Liver (tissue), 8 donors: ENCODE measurements at regions not wholly inside any gene's neighbourhood (a gene's known extent, or its start where the extent isn't known, plus 50 kb on each side); places are given as distances from the start of the nearest gene placed in this dataset.

Experiments used
- DNase-seq: peaks from one replicate; pipeline ENCODE4 v3.0.0-alpha.2; 2017; ENCODE audit warnings: low spot score
- H3K27ac ChIP-seq, 2 donors: one replicate each; pipeline ENCODE4 v1.7.0; 2013; ENCODE audit warnings: inconsistent platforms in 2 of 2, low read length in 2 of 2, control low read depth in 1 of 2, low read depth in 1 of 2, mild to moderate bottlenecking in 1 of 2
- H3K27me3 ChIP-seq, 4 donors: one replicate each; pipeline versions ENCODE4 v1.6.1 to v1.7.0; 2013; ENCODE audit warnings: low read length in 3 of 4, inconsistent platforms in 1 of 4, mild to moderate bottlenecking in 1 of 4, moderate library complexity in 1 of 4; ENCODE audit not compliant: control insufficient read depth in 4 of 4, insufficient read depth in 4 of 4
- H3K36me3 ChIP-seq, 4 donors: one replicate each; pipeline versions ENCODE4 v1.6.1 to v1.7.0; 2013; ENCODE audit warnings: low read length in 3 of 4, mild to moderate bottlenecking in 3 of 4, low read depth in 1 of 4, moderate library complexity in 1 of 4; ENCODE audit not compliant: control insufficient read depth in 4 of 4, insufficient read depth in 3 of 4
- H3K4me1 ChIP-seq, 4 donors: one replicate each; pipeline versions ENCODE4 v1.6.1 to v1.7.0; 2013; ENCODE audit warnings: low read length in 3 of 4, mild to moderate bottlenecking in 3 of 4, moderate library complexity in 1 of 4; ENCODE audit not compliant: control insufficient read depth in 4 of 4, insufficient read depth in 4 of 4
- H3K4me3 ChIP-seq, 3 donors: one replicate each; pipeline versions ENCODE4 v1.6.1 to v1.7.0; 2013; ENCODE audit warnings: low read length in 3 of 3, control low read depth in 1 of 3, low read depth in 1 of 3, mild to moderate bottlenecking in 1 of 3
- H3K9ac ChIP-seq, 2 donors: one replicate each; pipeline ENCODE4 v1.7.0; 2013; ENCODE audit warnings: low read length in 2 of 2, mild to moderate bottlenecking in 2 of 2, moderate library complexity in 2 of 2, control low read depth in 1 of 2, low read depth in 1 of 2
- H3K9me3 ChIP-seq, 4 donors: one replicate each; pipeline versions ENCODE4 v1.6.1 to v1.7.0; 2013; ENCODE audit warnings: low read length in 3 of 4; ENCODE audit not compliant: control insufficient read depth in 4 of 4
- EGR1 ChIP-seq, 2 donors: IDR thresholded peaks; 2 replicates each; pipeline ENCODE4 v1.6.1; 2016 to 2018; ENCODE audit warnings: antibody characterized with exemption in 2 of 2, low read depth in 2 of 2
- FOXA1 ChIP-seq: IDR thresholded peaks from 2 replicates; pipeline ENCODE4 v1.6.1; 2016; ENCODE audit warnings: antibody characterized with exemption
- FOXA2 ChIP-seq: IDR thresholded peaks from 2 replicates; pipeline ENCODE4 v1.6.1; 2016; ENCODE audit warnings: antibody characterized with exemption
- HNF4A ChIP-seq, 2 donors: conservative IDR thresholded peaks; 2 replicates each; pipeline ENCODE4 v1.6.1; 2016; ENCODE audit warnings: antibody characterized with exemption in 2 of 2, mild to moderate bottlenecking in 2 of 2
- JUND ChIP-seq, 2 donors: IDR thresholded peaks; 2 replicates each; pipeline ENCODE4 v1.6.1; 2016; ENCODE audit warnings: antibody characterized with exemption in 2 of 2
- NR2F2 ChIP-seq: IDR thresholded peaks from 2 replicates; pipeline ENCODE4 v1.6.1; 2016; ENCODE audit warnings: antibody characterized with exemption
- RAD21 ChIP-seq, 2 donors: IDR thresholded peaks; 2 replicates each; pipeline ENCODE4 v1.6.1; 2016; ENCODE audit warnings: antibody characterized with exemption in 2 of 2, mild to moderate bottlenecking in 2 of 2
- RXRA ChIP-seq, 2 donors: IDR thresholded peaks; 2 replicates each; pipeline ENCODE4 v1.6.1; 2017 to 2018; ENCODE audit warnings: antibody characterized with exemption in 2 of 2, mild to moderate bottlenecking in 1 of 2
- SP1 ChIP-seq: IDR thresholded peaks from 2 replicates; pipeline ENCODE4 v1.6.1; 2018; ENCODE audit warnings: antibody characterized with exemption, mild to moderate bottlenecking
- TAF1 ChIP-seq: conservative IDR thresholded peaks from 2 replicates; pipeline ENCODE4 v1.6.1; 2016; ENCODE audit warnings: antibody characterized with exemption, mild to moderate bottlenecking
- YY1 ChIP-seq: IDR thresholded peaks from 2 replicates; pipeline ENCODE4 v1.6.1; 2016; ENCODE audit warnings: antibody characterized with exemption, mild to moderate bottlenecking
- WGBS: extraction: QIAGEN DNeasy Blood & Tissue Kit; methylation state at CpG from one replicate; pipeline ENCODE4 v1.1.7; 2013; 5-methylcytosine and 5-hydroxymethylcytosine counted together
- TF ChIP-seq, protein P1 (sequence below): fragments of 150-350 bp; IDR thresholded peaks from 2 replicates; pipeline ENCODE4 v1.5.1; 2017; ENCODE audit warnings: improper control_type of control experiment, low read depth, low read length; ENCODE audit not compliant: missing input control
- TF ChIP-seq, protein P2 (sequence below): IDR thresholded peaks from 2 replicates; pipeline ENCODE4 v1.6.1; 2016; ENCODE audit warnings: antibody characterized with exemption, mild to moderate bottlenecking
- TF ChIP-seq, protein P3 (sequence below): IDR thresholded peaks from 2 replicates; pipeline ENCODE4 v1.6.1; 2016; ENCODE audit warnings: antibody characterized with exemption
- TF ChIP-seq, protein P4 (sequence below): IDR thresholded peaks from 2 replicates; pipeline ENCODE4 v1.6.1; 2016; ENCODE audit warnings: antibody characterized with exemption
- TF ChIP-seq, protein P5 (sequence below): IDR thresholded peaks from 2 replicates; pipeline ENCODE4 v1.6.1; 2016; ENCODE audit warnings: antibody characterized with exemption
- donor health status: healthy.
- donor health status: healthy.
- donor health status: healthy.
- donor health status: healthy.
- donor health status: healthy.

DNA sequence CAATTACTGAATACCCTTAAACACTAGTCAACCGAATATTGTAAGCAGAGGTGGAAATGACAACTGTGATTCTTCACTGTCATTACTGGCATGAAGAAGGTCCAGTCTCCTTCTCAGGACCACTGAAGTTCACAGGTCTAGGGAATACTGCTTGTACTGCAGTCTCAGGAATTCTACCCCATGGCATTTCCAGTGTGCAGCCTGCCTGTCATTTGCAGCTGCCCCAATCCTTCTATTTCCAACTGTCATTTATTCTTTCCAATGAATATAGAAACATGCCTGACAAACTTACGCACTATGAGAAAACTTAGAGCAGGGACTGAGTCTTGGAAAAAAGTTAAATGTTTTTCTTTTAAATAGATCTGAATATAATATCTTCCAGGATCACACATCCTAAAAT, 308.0 kb upstream of the THBS1 start (continued):
- TF ChIP-seq YY1 (no peak), FOXA1 (no peak), RAD21 (IDR thresholded peaks at IDR 0.05) (no peak), TAF1 (no peak)
- TF ChIP-seq, protein P1, sequence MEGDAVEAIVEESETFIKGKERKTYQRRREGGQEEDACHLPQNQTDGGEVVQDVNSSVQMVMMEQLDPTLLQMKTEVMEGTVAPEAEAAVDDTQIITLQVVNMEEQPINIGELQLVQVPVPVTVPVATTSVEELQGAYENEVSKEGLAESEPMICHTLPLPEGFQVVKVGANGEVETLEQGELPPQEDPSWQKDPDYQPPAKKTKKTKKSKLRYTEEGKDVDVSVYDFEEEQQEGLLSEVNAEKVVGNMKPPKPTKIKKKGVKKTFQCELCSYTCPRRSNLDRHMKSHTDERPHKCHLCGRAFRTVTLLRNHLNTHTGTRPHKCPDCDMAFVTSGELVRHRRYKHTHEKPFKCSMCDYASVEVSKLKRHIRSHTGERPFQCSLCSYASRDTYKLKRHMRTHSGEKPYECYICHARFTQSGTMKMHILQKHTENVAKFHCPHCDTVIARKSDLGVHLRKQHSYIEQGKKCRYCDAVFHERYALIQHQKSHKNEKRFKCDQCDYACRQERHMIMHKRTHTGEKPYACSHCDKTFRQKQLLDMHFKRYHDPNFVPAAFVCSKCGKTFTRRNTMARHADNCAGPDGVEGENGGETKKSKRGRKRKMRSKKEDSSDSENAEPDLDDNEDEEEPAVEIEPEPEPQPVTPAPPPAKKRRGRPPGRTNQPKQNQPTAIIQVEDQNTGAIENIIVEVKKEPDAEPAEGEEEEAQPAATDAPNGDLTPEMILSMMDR: no peak

DNA sequence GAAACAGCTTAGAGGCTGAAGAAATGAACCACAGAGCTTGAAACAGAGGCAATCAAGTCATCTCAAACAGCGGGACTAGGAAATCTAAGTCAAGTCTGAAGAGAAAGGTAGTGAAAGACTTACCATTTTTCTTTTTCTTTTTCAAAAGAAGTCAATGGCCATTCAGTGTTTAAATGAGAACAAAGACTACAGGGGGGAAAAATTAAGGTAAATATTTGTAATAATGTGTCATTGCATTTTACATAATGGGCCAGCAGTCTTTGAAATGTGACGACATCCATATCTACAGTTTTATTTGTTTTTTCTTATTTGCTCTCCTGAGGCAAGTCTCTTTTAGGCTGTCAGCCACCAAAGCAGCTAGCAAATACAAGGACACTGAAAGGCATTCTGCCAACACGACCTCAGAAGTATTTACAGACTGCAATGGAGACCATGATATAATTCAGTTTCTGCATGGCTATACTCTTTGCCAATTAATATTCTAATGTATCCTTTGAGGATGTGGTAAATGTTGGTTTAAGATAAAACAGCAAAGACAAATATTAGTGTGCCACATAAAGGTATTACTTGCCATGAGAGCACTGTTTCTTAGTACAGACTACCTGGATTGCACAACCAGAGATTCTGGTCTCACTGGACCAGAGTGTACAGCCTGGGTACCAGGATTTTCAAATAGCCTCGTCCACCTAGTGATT, 307.0 kb upstream of the THBS1 start:
- DNase-seq: no peak
- peaks cover 1 to 21% (median 10%) of the 10 kb centered on the region in 4 donors for H3K4me1 ChIP-seq
- peak overlapping the region; percentile 4 to 20 for H3K27ac ChIP-seq
- no peaks in the 10 kb centered on the region for H3K36me3 ChIP-seq
- no peak overlapping the region for H3K4me3 ChIP-seq
- TF ChIP-seq, protein P1: no peak
- TF ChIP-seq EGR1 (IDR thresholded peaks at IDR 0.05; ENCODE audit: low read depth in 2 of 2): no peak
- TF ChIP-seq, protein P2, sequence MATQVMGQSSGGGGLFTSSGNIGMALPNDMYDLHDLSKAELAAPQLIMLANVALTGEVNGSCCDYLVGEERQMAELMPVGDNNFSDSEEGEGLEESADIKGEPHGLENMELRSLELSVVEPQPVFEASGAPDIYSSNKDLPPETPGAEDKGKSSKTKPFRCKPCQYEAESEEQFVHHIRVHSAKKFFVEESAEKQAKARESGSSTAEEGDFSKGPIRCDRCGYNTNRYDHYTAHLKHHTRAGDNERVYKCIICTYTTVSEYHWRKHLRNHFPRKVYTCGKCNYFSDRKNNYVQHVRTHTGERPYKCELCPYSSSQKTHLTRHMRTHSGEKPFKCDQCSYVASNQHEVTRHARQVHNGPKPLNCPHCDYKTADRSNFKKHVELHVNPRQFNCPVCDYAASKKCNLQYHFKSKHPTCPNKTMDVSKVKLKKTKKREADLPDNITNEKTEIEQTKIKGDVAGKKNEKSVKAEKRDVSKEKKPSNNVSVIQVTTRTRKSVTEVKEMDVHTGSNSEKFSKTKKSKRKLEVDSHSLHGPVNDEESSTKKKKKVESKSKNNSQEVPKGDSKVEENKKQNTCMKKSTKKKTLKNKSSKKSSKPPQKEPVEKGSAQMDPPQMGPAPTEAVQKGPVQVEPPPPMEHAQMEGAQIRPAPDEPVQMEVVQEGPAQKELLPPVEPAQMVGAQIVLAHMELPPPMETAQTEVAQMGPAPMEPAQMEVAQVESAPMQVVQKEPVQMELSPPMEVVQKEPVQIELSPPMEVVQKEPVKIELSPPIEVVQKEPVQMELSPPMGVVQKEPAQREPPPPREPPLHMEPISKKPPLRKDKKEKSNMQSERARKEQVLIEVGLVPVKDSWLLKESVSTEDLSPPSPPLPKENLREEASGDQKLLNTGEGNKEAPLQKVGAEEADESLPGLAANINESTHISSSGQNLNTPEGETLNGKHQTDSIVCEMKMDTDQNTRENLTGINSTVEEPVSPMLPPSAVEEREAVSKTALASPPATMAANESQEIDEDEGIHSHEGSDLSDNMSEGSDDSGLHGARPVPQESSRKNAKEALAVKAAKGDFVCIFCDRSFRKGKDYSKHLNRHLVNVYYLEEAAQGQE: peak; percentile 45
- TF ChIP-seq, protein P3, sequence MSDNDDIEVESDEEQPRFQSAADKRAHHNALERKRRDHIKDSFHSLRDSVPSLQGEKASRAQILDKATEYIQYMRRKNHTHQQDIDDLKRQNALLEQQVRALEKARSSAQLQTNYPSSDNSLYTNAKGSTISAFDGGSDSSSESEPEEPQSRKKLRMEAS: peak; percentile 95
- TF ChIP-seq, protein P4, sequence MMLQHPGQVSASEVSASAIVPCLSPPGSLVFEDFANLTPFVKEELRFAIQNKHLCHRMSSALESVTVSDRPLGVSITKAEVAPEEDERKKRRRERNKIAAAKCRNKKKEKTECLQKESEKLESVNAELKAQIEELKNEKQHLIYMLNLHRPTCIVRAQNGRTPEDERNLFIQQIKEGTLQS: peak; percentile 39
- TF ChIP-seq SP1: peak; percentile 27
- peak; percentile 59 to 62 for TF ChIP-seq JUND (IDR thresholded peaks at IDR 0.05)
- TF ChIP-seq NR2F2: no peak
- no peak for TF ChIP-seq TAF1
- TF ChIP-seq, protein P5, sequence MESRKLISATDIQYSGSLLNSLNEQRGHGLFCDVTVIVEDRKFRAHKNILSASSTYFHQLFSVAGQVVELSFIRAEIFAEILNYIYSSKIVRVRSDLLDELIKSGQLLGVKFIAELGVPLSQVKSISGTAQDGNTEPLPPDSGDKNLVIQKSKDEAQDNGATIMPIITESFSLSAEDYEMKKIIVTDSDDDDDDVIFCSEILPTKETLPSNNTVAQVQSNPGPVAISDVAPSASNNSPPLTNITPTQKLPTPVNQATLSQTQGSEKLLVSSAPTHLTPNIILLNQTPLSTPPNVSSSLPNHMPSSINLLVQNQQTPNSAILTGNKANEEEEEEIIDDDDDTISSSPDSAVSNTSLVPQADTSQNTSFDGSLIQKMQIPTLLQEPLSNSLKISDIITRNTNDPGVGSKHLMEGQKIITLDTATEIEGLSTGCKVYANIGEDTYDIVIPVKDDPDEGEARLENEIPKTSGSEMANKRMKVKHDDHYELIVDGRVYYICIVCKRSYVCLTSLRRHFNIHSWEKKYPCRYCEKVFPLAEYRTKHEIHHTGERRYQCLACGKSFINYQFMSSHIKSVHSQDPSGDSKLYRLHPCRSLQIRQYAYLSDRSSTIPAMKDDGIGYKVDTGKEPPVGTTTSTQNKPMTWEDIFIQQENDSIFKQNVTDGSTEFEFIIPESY: peak; percentile 74
- TF ChIP-seq YY1: peak; percentile 86
- peak; percentile 58 to 90 for TF ChIP-seq RXRA (IDR thresholded peaks at IDR 0.05)
- TF ChIP-seq RAD21 (IDR thresholded peaks at IDR 0.05): peak; percentile 45 to 53
- TF ChIP-seq HNF4A (conservative IDR thresholded peaks at IDR 0.05): peak; percentile 66 to 78
- TF ChIP-seq FOXA2: peak; percentile 81
- no peaks in the 10 kb centered on the region for H3K27me3 ChIP-seq
- H3K9me3 ChIP-seq: no peaks in the 10 kb centered on the region
- WGBS: 26% methylated on average over 4 of the region's 4 CpGs
- H3K9ac ChIP-seq: no peak overlapping the region
